M059J (cell line): ENCODE measurements at regions not wholly inside any gene's neighbourhood (a gene's known extent, or its start where the extent isn't known, plus 50 kb on each side); places are given as distances from the start of the nearest gene placed in this dataset.
"Not testable (repeated sequence)": the region's sequence is repeated elsewhere in the genome, so short reads cannot be mapped to it uniquely, and the experiment has no call there.

Experiments used
- DNase-seq: peaks from one replicate; pipeline ENCODE4 v3.0.0-alpha.2; 2012; ENCODE audit warnings: low read depth

DNA sequence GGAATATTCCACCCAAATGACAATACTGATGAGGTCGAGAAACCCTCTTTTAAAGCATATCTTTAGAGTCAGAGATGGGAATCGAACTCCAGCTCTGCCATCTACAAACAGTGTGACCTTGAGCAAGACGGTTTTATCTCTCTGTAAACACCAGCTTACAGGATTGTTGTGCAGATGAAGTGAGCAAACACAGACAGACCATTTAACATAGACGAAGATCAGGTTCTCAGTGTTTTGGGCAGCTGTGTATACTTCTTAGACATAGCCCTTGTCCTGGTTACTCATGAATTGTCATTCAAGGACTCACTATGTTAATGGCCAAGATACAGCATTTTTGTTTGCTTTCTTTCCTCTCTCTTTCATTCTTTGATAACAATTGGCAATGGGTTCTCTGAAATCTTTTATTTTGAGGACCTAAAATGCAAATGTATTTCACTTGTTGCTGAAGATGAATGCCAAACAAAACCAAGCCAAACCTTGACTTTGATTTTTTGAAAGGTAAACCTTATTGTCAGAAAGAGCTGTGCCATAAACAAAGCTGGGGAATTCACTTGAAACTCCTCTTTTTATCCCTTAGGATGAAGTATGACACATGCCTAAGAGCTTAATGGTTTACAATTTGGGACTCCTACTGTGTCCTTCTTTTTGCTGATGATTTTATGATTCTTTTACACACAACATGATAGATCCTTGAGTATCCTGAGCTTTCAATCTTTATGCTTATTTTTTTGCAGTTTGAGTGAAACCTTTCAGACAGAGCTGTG lies 250.0 kb upstream of the PDZRN3 start:
- DNase-seq: no peak

DNA sequence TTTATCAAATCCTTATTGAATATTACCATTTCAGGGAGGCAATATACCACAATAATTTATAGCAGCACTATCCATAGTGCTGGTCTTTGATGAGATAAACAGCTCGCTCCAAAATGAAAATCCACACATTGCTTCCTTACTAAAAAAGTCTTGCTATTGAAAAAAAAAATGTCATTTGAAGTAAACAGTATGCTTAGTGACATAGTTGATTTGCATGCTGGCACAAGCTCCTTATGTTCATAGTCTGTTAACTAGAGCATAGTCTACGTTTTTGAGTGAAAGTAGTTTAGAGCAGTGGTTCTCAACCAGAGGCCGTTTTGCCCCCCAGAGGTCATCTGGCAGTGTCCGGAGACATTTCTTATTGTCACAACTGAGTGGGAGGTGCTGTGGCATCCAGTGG lies 249.4 kb upstream of the PDZRN3 start:
- DNase-seq: no peak

DNA sequence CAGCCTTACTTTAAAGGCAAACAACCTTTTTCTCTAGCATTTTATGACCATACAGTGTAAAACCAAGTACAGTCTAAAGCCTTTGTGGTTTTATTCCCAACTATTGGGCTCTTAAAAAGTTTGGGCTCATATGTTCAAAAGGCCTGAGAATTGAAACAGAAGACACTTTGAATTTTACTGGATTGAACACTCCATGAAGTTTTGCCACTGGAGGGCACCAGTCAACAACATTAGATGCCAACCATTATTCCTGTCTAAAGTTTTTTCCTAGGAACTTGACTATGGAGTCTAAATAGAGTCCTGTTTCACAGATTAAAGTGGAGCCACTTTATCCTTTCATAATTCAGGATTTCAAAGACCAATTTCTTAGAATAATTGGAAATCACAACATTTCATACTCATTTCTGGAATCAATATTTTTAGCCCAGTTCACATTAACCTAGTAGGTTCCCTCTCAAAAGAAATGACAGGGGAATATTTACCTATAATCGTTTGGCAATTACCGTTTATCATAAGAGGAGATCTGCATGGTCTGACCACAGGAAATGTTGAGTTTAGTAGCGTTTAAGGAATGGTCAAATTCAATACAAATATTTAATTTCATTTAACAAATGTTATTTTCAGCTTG lies 244.1 kb upstream of the PDZRN3 start:
- DNase-seq: peak; percentile 7

DNA sequence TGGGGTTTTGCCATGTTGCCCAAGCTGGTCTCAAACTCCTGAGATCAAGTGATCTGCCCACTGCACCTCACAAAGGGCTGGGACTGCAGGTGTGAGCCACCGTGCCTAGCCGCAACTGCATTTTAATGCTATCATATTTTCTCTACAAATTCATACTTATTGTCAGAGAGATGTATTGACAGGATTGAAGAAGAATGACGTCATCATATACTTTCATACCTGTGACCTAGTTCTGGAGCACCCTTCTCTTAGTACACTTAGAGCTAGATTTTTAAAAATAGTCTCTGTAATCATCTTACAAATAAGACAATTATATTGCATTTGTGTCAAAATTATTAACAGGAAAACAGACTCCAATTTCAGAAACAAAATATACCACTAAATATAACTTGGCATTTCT lies 242.8 kb upstream of the PDZRN3 start:
- no peak for DNase-seq

DNA sequence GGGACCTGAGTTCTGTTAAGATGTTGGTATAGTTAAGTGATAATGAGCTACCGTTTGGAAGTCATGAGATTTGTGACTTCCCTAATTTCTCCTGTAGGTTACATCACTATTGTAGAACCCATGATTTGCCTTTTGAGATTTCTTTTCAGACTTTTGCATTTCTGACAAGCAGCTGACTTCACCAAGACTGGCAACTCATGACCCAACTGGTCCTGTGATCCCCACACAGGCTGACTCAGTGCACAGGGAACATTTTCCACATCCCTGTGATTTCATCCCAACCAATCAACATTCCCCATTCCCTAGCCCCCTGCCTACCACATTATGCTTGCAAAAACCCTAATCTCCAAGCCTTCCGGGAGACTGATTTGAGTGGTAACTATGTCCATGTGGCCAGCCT lies 242.1 kb upstream of the PDZRN3 start:
- no peak for DNase-seq

DNA sequence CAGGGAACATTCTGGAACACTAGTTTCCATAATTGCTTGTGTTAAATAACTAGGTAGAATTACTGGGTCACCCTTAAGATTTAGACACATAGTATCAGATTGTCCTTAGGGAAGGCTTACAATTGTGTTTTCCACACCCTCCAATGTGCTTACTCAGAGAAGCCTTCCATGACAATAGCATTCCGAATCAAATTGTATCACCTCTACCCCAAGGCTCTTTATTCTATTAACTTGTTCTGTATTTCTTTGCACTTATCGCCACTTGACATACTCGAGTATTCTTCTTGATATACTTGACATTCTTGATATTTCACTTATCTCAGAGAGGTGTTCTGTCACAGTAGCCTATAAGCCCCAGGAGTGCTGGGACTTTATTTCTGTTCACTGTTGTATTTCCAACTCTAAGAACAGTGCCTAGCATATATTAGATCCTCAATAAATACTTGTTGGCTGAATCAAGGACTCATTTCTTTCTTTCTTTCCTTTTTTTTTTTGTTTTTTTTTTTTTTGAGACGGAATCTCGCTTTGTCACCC lies 238.9 kb upstream of the PDZRN3 start:
- DNase-seq: no peak

DNA sequence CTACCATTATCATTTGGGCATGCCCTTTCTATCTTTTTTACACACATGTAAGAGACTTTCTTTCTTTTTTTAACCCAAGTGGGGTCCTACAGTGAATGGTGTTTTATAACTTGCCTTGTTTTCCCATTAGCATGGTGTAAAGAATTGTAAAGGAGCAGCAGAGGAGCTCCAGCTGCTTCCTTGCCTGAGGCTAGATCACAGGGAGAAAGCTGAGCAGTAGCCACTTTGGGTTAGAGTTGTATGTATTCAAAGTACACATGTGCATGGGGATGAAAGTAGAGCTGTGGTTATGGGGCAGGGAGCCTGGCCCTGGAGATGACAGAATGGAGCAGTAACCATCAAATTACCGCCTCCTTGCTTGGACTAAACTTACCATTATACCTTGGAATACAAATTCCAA lies 231.1 kb upstream of the PDZRN3 start:
- no peak for DNase-seq

DNA sequence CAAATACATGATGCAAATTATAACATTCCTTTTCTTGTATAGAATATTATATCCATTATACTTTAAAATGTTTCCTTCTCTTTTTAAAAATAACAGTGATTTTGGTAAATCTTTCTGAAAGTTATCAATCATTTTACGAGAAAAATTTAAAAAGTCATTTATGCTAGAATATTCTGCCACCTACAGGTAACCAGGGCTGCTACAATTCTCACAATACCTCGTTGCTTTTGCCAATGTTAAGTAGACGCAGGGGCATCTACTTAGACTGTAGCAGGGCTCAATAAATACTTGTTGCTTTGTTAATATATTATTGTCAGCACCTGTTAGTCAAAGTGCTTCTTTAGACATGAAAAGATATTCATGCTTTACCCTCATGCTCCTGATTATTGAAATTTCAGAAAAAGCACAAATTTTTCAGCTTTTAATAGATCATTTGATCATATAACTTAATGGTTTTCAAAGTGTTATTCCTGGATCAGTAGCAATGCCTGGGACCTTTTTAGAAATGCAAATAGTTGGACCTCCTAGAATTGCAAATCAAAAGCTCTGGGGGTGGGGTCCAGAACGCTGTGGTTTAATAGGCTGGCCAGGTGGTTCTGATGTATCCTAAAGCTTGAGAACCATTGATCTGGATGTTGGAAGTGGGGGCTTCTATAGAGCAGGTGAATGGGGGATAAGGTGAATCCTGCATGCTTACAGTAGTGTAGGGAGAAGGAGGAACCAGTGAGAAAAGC lies 223.6 kb upstream of the PDZRN3 start:
- peak; percentile 5 for DNase-seq

DNA sequence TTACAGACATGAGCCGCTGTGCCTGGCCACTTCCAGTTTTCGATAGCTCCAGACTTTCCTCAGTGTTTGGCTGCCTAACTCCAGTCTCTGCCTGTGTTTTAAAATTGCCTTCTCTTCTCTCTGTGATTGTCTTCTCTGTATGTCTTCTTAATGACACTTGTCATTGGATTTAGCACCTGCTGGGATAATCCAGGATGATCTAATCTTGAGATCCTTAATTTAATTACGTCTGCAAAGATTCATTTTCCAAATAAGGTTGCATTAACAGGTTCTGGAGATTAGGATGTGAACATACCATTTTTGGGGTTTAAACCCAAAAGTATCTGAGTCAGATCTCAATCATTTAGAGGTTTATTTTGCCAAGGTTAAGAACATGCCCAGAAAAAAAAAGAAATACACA lies 222.2 kb upstream of the PDZRN3 start:
- DNase-seq: no peak

DNA sequence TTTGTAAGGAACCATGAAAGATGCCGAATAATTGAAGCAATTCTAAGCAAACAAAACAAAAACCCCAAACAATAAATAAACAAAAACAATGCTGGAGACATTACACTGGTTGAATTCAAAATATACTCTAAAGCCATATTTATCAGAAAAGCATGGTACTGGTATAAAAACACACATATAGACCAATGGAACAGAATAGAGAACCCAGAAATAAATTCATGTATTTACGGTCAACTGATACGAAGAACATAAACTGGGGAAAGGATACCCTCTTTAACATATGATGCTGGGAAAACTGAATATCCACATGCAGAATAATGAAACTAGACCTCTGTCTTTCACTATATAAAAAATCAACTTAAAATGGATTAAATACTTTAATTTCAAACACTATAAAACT lies 214.3 kb upstream of the PDZRN3 start:
- no peak for DNase-seq

DNA sequence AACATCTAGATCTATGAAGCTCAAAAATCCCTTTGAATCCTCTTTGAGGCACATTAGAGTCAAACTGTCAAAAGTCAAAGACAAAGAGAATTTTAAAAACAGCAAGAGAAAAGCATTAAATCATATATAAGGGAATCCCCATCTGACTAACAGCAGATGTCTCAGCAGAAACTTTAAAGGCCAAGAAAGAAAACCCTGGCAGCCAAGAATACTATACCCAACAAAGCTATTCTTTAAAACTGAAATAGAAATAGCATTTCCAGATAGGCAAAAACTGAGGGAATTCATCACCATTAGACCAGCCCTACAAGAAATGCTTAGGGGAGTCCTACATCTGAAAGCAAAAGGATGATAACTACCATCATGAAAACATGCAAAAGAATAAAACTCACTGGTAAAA lies 211.2 kb upstream of the PDZRN3 start:
- DNase-seq: no peak

DNA sequence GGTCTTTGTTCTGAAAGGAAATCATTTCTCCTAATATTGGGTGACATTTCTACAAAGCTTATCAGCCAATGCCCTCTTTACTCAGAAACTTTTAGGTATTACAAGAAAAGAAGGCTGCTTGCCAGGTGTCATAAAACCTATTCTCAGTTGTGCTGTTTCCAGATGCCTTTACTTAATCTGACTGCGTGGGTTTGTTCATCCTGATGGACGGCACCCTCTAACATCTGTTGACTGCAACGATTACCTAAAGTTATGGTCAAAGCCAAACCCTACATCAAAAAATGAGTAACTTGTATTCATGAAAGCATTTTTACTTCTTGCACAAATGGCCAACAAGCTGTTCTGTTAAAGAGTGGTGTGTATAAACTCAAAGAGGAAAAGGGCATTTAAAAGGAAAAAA lies 207.7 kb upstream of the PDZRN3 start:
- DNase-seq: no peak

DNA sequence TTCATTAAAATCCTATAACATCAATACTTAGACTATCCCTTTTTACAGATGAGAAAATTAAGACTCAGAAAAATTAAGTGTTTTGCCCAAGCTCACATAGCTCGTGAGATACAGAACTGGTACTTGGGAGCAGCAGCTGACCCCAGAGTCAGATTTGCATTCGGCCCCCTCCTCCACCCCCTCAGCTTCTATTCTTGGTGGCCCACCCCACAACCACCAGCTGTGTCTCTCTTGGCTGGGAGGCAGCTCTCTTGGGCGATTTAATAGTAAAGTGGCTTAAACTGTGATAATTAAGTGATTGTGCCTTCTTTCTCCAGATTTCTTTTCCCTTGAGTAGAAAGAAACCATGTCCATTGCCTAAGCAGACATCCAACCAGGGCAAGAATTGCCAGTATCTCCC lies 203.6 kb upstream of the PDZRN3 start:
- no peak for DNase-seq

DNA sequence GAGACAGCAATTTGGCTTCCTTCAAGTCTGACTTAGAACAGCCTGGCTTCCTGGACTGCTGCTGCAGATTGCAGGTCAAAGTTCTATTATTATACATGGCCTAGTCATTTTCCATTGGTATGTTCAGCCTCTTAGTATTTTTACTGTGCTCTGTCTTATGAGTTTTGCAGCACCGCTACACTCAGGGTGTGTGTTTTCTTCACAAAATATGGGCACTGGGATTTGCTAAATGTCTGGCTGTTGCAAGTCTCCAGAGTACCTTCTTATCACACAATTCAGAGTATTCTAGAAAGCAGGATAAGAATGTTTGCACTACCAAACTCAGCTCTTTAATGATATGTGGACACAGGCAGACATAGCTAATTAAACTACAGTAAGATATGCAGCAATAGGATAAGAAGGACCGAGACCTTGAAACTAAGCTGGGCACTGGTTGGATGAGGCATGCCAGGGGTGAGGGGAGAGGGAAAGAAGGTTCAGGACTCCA lies 203.0 kb upstream of the PDZRN3 start:
- no peak for DNase-seq

DNA sequence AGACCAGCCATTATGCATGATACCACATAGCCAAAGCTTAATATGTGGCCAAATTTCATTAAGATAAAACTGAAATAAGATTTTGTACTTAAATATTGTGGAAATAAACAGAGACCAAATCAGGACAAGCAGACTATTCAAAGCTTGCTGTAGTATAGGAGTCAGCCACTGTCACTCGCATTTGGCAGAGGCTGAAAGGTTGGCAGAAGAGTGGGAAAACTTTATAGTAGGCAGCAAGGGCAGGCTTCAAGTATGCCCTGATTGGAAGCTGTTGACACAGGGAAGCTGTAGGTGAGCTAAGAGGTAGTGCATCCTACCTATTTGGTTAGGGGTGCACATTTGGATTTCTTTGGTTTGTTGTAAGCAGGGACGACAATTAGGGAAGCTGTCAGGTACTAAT lies 202.5 kb upstream of the PDZRN3 start:
- no peak for DNase-seq

DNA sequence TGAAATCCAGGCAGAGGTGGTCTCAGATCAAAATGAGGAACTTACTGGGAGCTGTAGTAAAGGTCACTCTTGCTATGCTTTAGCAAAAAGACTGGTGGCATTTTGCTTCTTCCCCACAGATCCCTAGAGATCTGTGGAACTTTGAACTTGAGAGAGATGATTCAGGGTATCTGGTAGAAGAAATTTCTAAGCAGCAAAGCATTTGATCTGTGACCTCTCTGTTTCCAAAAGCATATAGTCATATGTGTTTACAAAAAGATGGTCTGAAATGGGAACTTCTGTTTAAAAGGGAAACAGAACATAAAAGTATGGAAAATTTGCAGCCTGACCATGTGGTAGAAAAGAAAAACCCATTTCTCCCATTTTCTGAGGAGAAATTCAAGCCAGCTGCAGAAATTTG lies 196.2 kb upstream of the PDZRN3 start:
- not testable (repeated sequence) for DNase-seq

DNA sequence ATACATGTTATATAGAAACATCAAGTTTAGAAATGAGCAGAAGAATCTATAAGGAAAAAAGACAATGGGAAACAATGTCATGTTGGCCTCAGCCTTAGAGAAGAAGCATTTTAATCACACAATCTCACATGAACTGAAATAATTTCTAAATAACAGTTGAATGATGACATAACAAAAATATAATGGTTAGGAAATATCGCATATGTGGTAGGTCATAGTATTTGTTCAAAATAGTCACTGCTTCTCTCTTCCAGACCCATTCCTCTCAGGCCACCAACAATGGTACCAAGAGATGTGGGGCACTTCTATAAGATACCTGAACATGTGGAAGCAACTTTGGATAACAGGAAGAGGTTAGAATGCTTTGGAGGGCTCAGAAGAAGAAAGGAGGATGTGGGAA lies 195.7 kb upstream of the PDZRN3 start:
- no peak for DNase-seq

DNA sequence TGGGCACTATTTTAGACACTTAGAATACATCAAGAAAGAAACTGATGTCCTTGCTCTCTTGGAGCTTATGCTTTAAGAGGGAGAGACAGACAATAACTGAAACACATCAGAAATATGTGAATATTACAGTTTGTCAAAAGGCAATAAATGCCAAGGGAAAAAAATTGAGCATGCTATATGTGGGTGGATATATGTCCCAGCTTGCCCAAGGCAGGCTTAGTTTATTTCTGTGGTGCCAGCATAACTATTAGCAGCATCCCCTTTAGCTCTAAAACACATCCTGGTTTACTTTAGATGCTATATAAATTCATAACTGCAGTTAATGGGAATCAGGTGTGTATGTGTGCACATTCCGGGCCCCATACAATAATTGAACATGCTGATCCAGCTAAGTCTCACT lies 191.2 kb upstream of the PDZRN3 start:
- no peak for DNase-seq

DNA sequence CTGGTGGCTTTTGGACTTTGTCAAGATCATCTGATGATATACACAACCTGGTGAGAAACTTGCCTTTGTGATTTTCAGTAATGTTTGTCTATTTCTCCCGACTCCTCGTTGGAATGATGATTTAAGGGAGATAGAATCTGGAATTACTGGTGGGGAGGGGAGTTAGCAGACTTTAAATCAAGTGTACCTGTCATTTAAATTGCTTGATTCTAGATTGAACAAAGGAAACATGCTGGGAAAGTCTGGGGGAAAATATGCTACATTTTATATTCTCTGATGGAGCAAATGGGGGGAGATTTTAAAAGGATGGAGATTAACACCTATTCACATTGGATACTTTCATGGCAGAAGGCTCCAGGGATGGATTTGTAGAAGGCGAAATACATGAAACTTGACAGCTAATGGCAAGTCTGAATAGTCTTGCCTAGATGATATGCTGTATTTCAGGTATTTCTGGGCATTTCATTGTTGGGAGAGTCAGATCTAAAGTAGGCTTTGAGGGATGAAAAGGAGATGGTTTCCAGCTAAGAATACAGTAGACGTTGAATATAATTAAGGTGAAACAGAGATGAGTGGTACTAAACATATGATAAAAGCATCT lies 189.1 kb upstream of the PDZRN3 start:
- DNase-seq: no peak

DNA sequence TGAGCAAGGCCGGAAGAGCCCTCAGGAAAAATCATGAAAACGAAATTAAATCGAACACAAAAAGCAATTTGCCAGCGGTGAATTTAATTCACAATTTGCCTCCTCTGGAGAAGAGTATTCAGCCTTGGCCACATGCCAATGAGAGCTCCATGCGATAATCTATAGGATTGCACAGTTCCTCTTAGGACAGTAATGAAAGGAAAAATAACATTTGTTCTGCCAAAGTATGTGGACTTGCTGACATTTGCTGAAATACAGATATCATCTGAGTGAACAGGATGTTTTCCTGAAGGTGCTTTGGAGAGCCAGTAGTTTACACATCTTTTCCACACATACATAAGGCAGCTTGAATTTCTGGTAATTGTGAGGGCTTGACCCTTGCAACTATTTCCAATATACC lies 188.6 kb upstream of the PDZRN3 start:
- DNase-seq: no peak

DNA sequence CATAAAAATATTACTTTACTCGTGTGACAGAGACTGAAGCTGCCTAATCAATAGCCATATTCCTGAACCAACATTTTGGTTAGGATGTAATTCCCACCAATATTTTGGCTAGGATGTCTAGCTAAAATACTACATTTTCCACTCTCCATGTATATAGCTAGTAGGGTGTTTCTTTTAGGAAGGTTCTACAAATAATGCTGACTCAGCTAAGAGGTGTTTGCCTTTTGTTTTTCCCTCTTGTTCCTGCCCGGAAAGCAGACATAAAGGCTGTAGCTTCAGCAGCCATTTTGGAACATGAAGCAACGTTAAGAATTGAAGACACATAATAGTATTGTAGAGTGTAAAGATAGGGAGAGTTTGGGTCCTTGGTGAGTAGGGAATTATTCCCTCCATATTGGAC lies 187.3 kb upstream of the PDZRN3 start:
- DNase-seq: no peak

DNA sequence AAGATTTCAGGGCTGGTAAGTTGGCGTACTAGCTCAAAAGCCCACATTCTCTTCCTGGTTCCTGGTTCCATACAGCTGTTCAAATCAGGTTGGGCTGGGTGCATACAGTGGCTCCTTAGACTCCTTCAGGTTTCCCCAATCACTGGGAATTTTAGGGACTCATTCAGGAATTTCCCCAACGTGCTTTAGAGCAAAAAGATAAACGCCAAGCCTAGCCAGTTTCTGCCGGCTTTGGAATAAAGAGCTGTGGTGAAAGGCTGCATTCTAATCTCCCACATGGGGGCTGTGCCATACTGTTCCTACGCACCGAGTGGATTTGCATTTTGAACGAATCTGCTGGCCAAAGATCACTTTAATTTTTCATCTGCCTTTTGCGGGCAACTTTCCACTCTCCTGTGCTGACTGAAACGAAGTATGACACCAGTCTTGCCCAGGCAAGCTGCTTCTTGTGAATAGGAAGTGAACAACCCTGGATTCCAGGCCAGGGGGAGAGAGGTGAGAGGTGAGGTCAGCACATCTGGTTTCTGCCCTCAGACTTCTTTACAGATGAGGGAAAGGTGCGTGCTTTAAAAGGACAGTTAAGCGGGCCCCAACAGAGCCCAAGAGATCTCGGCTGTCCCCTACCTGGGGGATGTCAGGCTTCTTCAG lies 184.2 kb upstream of the PDZRN3 start:
- DNase-seq: no peak
